Activated T-cell treated with anti-CD3 and anti-CD28 coated beads for 48 hours (primary cell): ENCODE measurements at regions not wholly inside any gene's neighbourhood (a gene's known extent, or its start where the extent isn't known, plus 50 kb on each side); places are given as distances from the start of the nearest gene placed in this dataset.
A peak's percentile ranks its signal among the peaks of the same experiment; 100 is the strongest.
"Not testable (repeated sequence)": the region's sequence is repeated elsewhere in the genome, so short reads cannot be mapped to it uniquely, and the experiment has no call there.

Experiments
- DNase-seq: peaks from one replicate; pipeline ENCODE4 v3.0.0-alpha.2; 2020; ENCODE audit warnings: low read depth

GRCh38 chr6:63440594-63440993, 120.8 kb upstream of the LGSN start:
- DNase-seq: no peak

- peak; percentile 2 for DNase-seq
These were observed 121.6 kb upstream of the LGSN start for GRCh38 chr6:63441266-63441956.

- no peak for DNase-seq
These were observed 123.1 kb upstream of the LGSN start for GRCh38 chr6:63442870-63443269.

- DNase-seq: no peak
These were observed 125.0 kb upstream of the LGSN start for GRCh38 chr6:63444768-63445167.

- no peak for DNase-seq
These were observed 125.9 kb upstream of the LOC128125822 start for GRCh38 chr6:63446405-63446804.

- no peak for DNase-seq
These were observed 125.1 kb upstream of the LOC128125822 start for GRCh38 chr6:63447134-63447533.

- DNase-seq: no peak
These were observed 124.1 kb upstream of the LOC128125822 start for GRCh38 chr6:63448229-63448628.

- DNase-seq: no peak
These were observed 122.6 kb upstream of the LOC128125822 start for GRCh38 chr6:63449714-63450113.

- DNase-seq: no peak
These were observed 121.0 kb upstream of the LOC128125822 start for GRCh38 chr6:63451238-63451637.

- DNase-seq: no peak
These were observed 120.2 kb upstream of the LOC128125822 start for GRCh38 chr6:63452125-63452524.

- DNase-seq: no peak
These were observed 115.5 kb upstream of the LOC128125822 start for GRCh38 chr6:63456734-63457133.

- no peak for DNase-seq
These were observed 113.7 kb upstream of the LOC128125822 start for GRCh38 chr6:63458480-63459115.

GRCh38 chr6:63459814-63460213, 112.5 kb upstream of the LOC128125822 start:
- no peak for DNase-seq

GRCh38 chr6:63460971-63461370, 111.3 kb upstream of the LOC128125822 start:
- no peak for DNase-seq

- DNase-seq: no peak
These were observed 108.2 kb upstream of the LOC128125822 start for GRCh38 chr6:63464060-63464459.

GRCh38 chr6:63465750-63466149, 106.5 kb upstream of the LOC128125822 start:
- no peak for DNase-seq

GRCh38 chr6:63466242-63466733, 106.0 kb upstream of the LOC128125822 start:
- DNase-seq: no peak

GRCh38 chr6:63467247-63467954, 104.9 kb upstream of the LOC128125822 start:
- DNase-seq: no peak

- DNase-seq: not testable (repeated sequence)
These were observed 101.1 kb upstream of the LOC128125822 start for GRCh38 chr6:63471145-63471544.

- no peak for DNase-seq
These were observed 100.6 kb upstream of the LOC128125822 start for GRCh38 chr6:63471654-63472053.

- DNase-seq: no peak
These were observed 96.6 kb upstream of the LOC128125822 start for GRCh38 chr6:63475707-63476106.

- no peak for DNase-seq
These were observed 96.0 kb upstream of the LOC128125822 start for GRCh38 chr6:63476302-63476701.

GRCh38 chr6:63477422-63478040, 94.7 kb upstream of the LOC128125822 start:
- DNase-seq: no peak
